T-helper 1 cell (primary cell): ENCODE measurements at regions not wholly inside any gene's neighbourhood (a gene's known extent, or its start where the extent isn't known, plus 50 kb on each side); places are given as distances from the start of the nearest gene placed in this dataset.
"Not testable (repeated sequence)": the region's sequence is repeated elsewhere in the genome, so short reads cannot be mapped to it uniquely, and the experiment has no call there.

Experiments used
- DNase-seq, 5 donors: peaks; one replicate each; pipeline ENCODE4 v3.0.0-alpha.2; 2012 to 2020

GRCh38 chr10:64350665-64351064, 829.5 kb downstream of the REEP3 start:
- no peak for DNase-seq

- no peak for DNase-seq
Measured at GRCh38 chr10:64358907-64359306, 837.7 kb downstream of the REEP3 start.

GRCh38 chr10:64360240-64360639, 839.0 kb downstream of the REEP3 start:
- DNase-seq, result not testable (repeated sequence)

- no peak for DNase-seq
Measured at GRCh38 chr10:64363687-64364086, 842.5 kb downstream of the REEP3 start.

- DNase-seq, result no peak
Measured at GRCh38 chr10:64365663-64366062, 844.5 kb downstream of the REEP3 start.

- no peak for DNase-seq
Measured at GRCh38 chr10:64368298-64368697, 847.1 kb downstream of the REEP3 start.

GRCh38 chr10:64369885-64370773, 848.9 kb downstream of the REEP3 start:
- no peak for DNase-seq

- DNase-seq, result no peak
Measured at GRCh38 chr10:64374346-64374745, 853.1 kb downstream of the REEP3 start.

GRCh38 chr10:64376167-64376566, 855.0 kb downstream of the REEP3 start:
- no peak for DNase-seq

- DNase-seq, result no peak
Measured at GRCh38 chr10:64379898-64380297, 858.7 kb downstream of the REEP3 start.

- DNase-seq, result no peak
Measured at GRCh38 chr10:64385355-64385754, 864.2 kb downstream of the REEP3 start.

GRCh38 chr10:64394744-64395143, 873.5 kb downstream of the REEP3 start:
- DNase-seq, result no peak

- no peak for DNase-seq
Measured at GRCh38 chr10:64396105-64396708, 875.0 kb downstream of the REEP3 start.

- no peak for DNase-seq
Measured at GRCh38 chr10:64397125-64397524, 875.9 kb downstream of the REEP3 start.

- DNase-seq, result no peak
Measured at GRCh38 chr10:64408391-64409183, 887.4 kb downstream of the REEP3 start.

GRCh38 chr10:64409349-64409748, 888.1 kb downstream of the REEP3 start:
- no peak for DNase-seq

- no peak for DNase-seq
Measured at GRCh38 chr10:64416011-64416410, 894.8 kb downstream of the REEP3 start.

GRCh38 chr10:64419461-64419860, 898.3 kb downstream of the REEP3 start:
- no peak for DNase-seq

GRCh38 chr10:64426745-64427144, 905.5 kb downstream of the REEP3 start:
- DNase-seq, result no peak

- no peak for DNase-seq
Measured at GRCh38 chr10:64430690-64431323, 909.6 kb downstream of the REEP3 start.

GRCh38 chr10:64441872-64442271, 920.7 kb downstream of the REEP3 start:
- not testable (repeated sequence) for DNase-seq

GRCh38 chr10:64444163-64444562, 923.0 kb downstream of the REEP3 start:
- no peak for DNase-seq

GRCh38 chr10:64444564-64444963, 923.4 kb downstream of the REEP3 start:
- no peak for DNase-seq
